ENCODE measurements at regions not wholly inside any gene's neighbourhood (a gene's known extent, or its start where the extent isn't known, plus 50 kb on each side); places are given as distances from the start of the nearest gene placed in this dataset.

- no peak for TF ChIP-seq CTCF (IDR thresholded peaks at IDR 0.05)
- TF ChIP-seq POLR2A (IDR thresholded peaks at IDR 0.05) = no peak
Observed at GRCh38 chr13:81615031-81615430, 1274.1 kb upstream of the SPRY2 start.
